Breast epithelium (tissue), 4 donors: ENCODE measurements at regions not wholly inside any gene's neighbourhood (a gene's known extent, or its start where the extent isn't known, plus 50 kb on each side); places are given as distances from the start of the nearest gene placed in this dataset.
"Not testable (repeated sequence)": the region's sequence is repeated elsewhere in the genome, so short reads cannot be mapped to it uniquely, and the experiment has no call there.

Experiments
- DNase-seq, 2 donors: peaks; one replicate each; pipeline ENCODE4 v3.0.0-alpha.2; 2019; ENCODE audit warnings: low spot score in 2 of 2
- H3K27ac ChIP-seq, 2 donors: fragments of 200-600 bp; sonication (generic) in 1 of 2; one replicate each; pipeline ENCODE4 v1.5.1; 2016 to 2019; ENCODE audit warnings: mild to moderate bottlenecking in 1 of 2
- H3K27me3 ChIP-seq, 2 donors: fragments of 200-600 bp; sonication (generic) in 1 of 2; one replicate each; pipeline versions ENCODE4 v1.5.1 to v1.6.0; 2017 to 2019; ENCODE audit warnings: control low read depth in 1 of 2, mild to moderate bottlenecking in 1 of 2
- H3K36me3 ChIP-seq: fragments of 200-600 bp; one replicate; pipeline ENCODE4 v1.5.1; 2019
- H3K4me1 ChIP-seq, 2 donors: fragments of 200-600 bp; sonication (generic); one replicate each; pipeline ENCODE4 v1.5.1; 2016 to 2019; ENCODE audit warnings: control low read depth in 1 of 2
- H3K4me3 ChIP-seq, 3 donors: fragments of 200-600 bp; sonication (generic); 1 replicate in 2 of 3; 2 replicates in 1 of 3; pipeline ENCODE4 v1.5.1; 2016 to 2019; ENCODE audit warnings: mild to moderate bottlenecking in 3 of 3, moderate library complexity in 2 of 3
- H3K9me3 ChIP-seq, 2 donors: fragments of 200-600 bp; sonication (generic) in 1 of 2; one replicate each; pipeline ENCODE4 v1.5.1; 2016 to 2019; ENCODE audit warnings: control low read depth in 1 of 2
- POLR2A ChIP-seq: fragments of 450-650 bp; IDR thresholded peaks from one replicate; pipeline ENCODE4 v1.6.1; 2016; ENCODE audit warnings: antibody characterized with exemption, mild to moderate bottlenecking, moderate library complexity
- POLR2AphosphoS5 ChIP-seq, 3 donors: sonication (generic); formaldehyde crosslinking; IDR thresholded peaks; one replicate each; pipeline ENCODE4 v1.6.1; 2017; ENCODE audit warnings: antibody characterized with exemption in 3 of 3
- intact Hi-C: fragments of 100-400 bp; cut with DNase I; formaldehyde crosslinking; loops from one replicate; pipeline ENCODE4 v1.15.1; 2023; ENCODE audit warnings: low total_unique reads
- TF ChIP-seq, protein P1 (sequence below), 3 donors: fragments of 450-650 bp; IDR thresholded peaks; one replicate each; pipeline ENCODE4 v1.5.1; 2016 to 2017; ENCODE audit warnings: antibody characterized with exemption in 3 of 3, mild to moderate bottlenecking in 3 of 3, moderate library complexity in 3 of 3

GRCh38 chr17:62219221-62219899 is 154.3 kb upstream of the MED13 start:
- intact Hi-C loops, result no loop called here
- no peaks in the 10 kb centered on the region for H3K9me3 ChIP-seq
- H3K4me1 ChIP-seq, result no peaks in the 10 kb centered on the region
- H3K27me3 ChIP-seq, result no peaks in the 10 kb centered on the region
- no peak for TF ChIP-seq POLR2AphosphoS5 (IDR thresholded peaks at IDR 0.05)
- TF ChIP-seq, protein P1, sequence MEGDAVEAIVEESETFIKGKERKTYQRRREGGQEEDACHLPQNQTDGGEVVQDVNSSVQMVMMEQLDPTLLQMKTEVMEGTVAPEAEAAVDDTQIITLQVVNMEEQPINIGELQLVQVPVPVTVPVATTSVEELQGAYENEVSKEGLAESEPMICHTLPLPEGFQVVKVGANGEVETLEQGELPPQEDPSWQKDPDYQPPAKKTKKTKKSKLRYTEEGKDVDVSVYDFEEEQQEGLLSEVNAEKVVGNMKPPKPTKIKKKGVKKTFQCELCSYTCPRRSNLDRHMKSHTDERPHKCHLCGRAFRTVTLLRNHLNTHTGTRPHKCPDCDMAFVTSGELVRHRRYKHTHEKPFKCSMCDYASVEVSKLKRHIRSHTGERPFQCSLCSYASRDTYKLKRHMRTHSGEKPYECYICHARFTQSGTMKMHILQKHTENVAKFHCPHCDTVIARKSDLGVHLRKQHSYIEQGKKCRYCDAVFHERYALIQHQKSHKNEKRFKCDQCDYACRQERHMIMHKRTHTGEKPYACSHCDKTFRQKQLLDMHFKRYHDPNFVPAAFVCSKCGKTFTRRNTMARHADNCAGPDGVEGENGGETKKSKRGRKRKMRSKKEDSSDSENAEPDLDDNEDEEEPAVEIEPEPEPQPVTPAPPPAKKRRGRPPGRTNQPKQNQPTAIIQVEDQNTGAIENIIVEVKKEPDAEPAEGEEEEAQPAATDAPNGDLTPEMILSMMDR (IDR thresholded peaks at IDR 0.05), result no peak
- TF ChIP-seq POLR2A, result no peak
- H3K4me3 ChIP-seq, result no peak overlapping the region
- H3K36me3 ChIP-seq, result no peaks in the 10 kb centered on the region
- no peak overlapping the region for H3K27ac ChIP-seq
- no peak for DNase-seq

DNA sequence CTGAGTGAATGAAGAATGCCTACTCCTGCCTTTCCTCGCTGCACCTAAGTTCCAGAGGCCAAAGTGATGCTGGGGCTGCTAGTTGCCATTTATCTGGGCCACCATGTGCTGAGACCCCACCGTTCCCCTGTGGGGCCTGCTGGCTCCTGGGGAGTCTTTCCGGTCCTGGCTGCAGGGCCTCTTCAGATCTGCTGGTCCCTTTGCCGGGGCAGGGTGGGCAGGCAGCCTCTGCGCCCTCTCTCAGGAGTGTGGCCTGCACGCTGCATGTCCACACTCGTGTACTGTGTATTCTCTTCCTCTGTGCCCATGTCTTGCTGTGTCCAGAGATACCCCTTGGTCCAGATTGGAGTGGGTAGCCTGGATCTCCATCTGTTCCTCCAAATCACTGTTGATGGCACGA is 151.8 kb upstream of the MED13 start:
- TF ChIP-seq, protein P1 (IDR thresholded peaks at IDR 0.05), result no peak
- TF ChIP-seq POLR2AphosphoS5 (IDR thresholded peaks at IDR 0.05) (no peak), POLR2A (no peak)
- H3K4me3 ChIP-seq, result no peak overlapping the region
- H3K27me3 ChIP-seq, result no peaks in the 10 kb centered on the region
- no peaks in the 10 kb centered on the region for H3K36me3 ChIP-seq
- no peak for DNase-seq
- H3K9me3 ChIP-seq, result no peaks in the 10 kb centered on the region
- H3K4me1 ChIP-seq, result no peaks in the 10 kb centered on the region
- intact Hi-C loops, result no loop called here
- H3K27ac ChIP-seq, result no peak overlapping the region

GRCh38 chr17:62215891-62216290 is 150.8 kb upstream of the MED13 start:
- H3K4me1 ChIP-seq, intact Hi-C loops, H3K9me3 ChIP-seq, DNase-seq, H3K36me3 ChIP-seq, H3K27ac ChIP-seq, H3K4me3 ChIP-seq, H3K27me3 ChIP-seq: not testable (repeated sequence)

DNA sequence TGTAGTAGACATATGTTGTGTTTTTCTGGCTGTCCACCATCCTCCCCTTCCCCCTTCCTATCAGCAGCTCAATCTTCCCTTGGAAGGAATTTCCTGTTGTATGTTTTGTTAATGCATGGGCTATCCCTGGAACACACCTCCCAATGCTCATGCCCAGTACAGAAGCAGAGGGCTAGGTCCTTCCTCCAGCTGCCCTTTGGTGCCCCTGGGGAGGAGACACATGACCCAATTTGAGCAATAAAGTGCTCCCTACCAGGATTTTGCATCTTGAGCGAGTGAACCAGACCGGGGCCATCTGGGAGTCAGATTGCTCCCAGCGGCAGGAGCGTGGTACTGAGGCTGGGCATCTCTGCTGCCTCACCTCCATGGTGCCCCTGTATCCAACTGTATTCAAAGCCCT is 141.5 kb upstream of the MED13 start:
- intact Hi-C loops, result no loop called here
- Histone ChIP-seq H3K36me3 (no peaks in the 10 kb centered on the region), H3K27ac (no peak overlapping the region), H3K4me1 (no peaks in the 10 kb centered on the region), H3K4me3 (no peak overlapping the region), H3K27me3 (no peaks in the 10 kb centered on the region), H3K9me3 (no peaks in the 10 kb centered on the region)
- no peak for DNase-seq
- TF ChIP-seq POLR2A (no peak), POLR2AphosphoS5 (IDR thresholded peaks at IDR 0.05) (no peak)
- TF ChIP-seq, protein P1 (IDR thresholded peaks at IDR 0.05), result no peak

DNA sequence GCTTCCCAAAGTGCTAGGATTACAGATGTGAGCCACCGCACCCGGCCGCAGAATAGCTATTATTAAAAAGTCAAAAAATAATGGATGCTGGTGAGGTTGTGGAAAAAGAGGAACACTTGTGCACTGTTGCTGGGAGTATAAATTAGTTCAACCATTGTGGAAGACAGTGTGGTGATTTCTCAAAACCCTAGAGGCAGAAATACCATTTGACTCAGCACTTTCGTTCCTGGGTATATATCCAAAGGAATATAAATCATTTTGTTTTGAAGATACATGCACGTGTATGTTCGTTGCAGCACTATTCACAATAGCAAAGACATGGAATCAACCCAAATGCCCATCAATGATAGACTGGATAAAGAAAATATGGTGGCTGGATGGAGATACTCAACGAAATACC is 132.1 kb upstream of the MED13 start:
- H3K27ac ChIP-seq, H3K27me3 ChIP-seq, H3K9me3 ChIP-seq, intact Hi-C loops, H3K36me3 ChIP-seq, DNase-seq, H3K4me3 ChIP-seq, H3K4me1 ChIP-seq: not testable (repeated sequence)

GRCh38 chr17:62196587-62196986 is 131.5 kb upstream of the MED13 start:
- H3K4me1 ChIP-seq, intact Hi-C loops, DNase-seq, H3K36me3 ChIP-seq, H3K27ac ChIP-seq, H3K4me3 ChIP-seq, H3K9me3 ChIP-seq, H3K27me3 ChIP-seq: not testable (repeated sequence)

DNA sequence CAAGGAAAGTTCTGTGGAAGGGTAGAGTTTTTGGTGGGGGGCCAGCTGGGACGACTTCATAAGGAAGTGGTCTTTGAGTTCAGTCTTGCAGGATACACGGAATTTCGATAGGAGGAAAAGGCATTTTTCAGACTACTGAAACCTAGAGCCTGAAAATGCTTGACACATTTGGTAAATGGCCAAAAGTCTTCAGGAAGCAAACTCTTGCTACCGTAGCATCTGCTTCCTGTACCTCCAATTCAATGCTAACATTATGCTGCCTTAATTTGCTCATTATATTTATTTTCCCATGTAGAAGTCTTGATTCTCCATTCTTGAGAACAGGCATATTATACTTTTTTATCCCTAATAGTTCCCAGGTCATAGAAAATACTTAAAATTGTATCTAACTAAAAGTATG is 129.3 kb upstream of the MED13 start:
- Histone ChIP-seq H3K9me3 (no peaks in the 10 kb centered on the region), H3K36me3 (no peaks in the 10 kb centered on the region), H3K27me3 (no peaks in the 10 kb centered on the region), H3K27ac (no peak overlapping the region), H3K4me1 (no peaks in the 10 kb centered on the region), H3K4me3 (no peak overlapping the region)
- no peak for DNase-seq
- TF ChIP-seq POLR2A (no peak), POLR2AphosphoS5 (IDR thresholded peaks at IDR 0.05) (no peak)
- TF ChIP-seq, protein P1 (IDR thresholded peaks at IDR 0.05), result no peak
- intact Hi-C loops, result no loop called here
